GM13977 (cell line): ENCODE measurements at regions not wholly inside any gene's neighbourhood (a gene's known extent, or its start where the extent isn't known, plus 50 kb on each side); places are given as distances from the start of the nearest gene placed in this dataset.
A peak's percentile ranks its signal among the peaks of the same experiment; 100 is the strongest.

ENCODE experiments used
- DNase-seq: peaks from one replicate; pipeline ENCODE4 v3.0.0; 2012; ENCODE audit warnings: low spot score
- in situ Hi-C: fragments of 300-500 bp; cut with MboI; formaldehyde crosslinking; loops from one replicate; pipeline ENCODE4 v1.12.0; 2022; ENCODE audit warnings: low sequenced_read_pairs, low pct_unique_long_range_greater_than_20kb, mixed read lengths, inconsistent platforms; ENCODE audit not compliant: unreplicated experiment
- TF ChIP-seq, protein P1 (sequence below): IDR thresholded peaks from 2 replicates; pipeline ENCODE4 v1.5.1; 2012; ENCODE audit warnings: mild to moderate bottlenecking, control low read depth; ENCODE audit not compliant: insufficient read depth; ENCODE audit errors: extremely low read depth, missing control alignments

DNA sequence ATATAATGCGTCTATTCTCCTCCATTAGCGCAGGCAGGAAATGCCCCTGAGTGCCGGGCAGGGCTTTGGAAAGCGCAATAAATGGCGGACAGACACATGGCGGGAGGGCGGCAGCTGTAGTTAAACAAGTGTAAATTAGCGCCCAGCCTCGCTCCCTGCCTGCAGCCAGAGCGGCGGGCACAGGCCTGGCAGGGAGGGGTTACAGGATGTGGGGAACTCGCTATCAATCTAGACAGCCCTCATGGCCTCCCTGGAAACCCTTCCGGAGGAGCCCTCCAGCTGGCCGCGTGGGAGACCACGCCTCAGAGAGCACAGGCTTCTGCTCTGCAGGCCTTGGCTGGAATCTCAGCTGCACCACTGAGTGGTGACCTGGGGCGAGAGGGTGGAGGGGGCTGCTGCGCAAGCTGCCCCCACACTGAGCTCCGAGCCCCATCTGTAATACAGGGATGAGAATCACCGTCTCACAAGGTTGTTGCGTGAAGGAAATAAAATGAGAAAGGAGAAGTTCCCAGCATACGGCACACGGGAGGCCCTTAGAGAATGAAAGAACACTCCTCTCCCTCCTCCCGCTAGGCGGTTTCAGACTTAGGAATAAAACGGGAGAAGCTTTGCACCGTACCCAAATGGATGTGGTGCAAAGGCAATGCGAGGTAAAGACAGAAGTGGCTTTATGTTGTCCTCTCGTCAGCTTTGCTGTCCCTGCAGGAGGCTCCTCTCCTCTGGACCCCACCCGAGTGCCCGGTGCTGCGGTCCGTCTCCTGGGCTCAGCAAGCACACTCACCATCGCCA is 167.2 kb upstream of the POU3F1 start:
- DNase-seq, result no peak
- TF ChIP-seq, protein P1, sequence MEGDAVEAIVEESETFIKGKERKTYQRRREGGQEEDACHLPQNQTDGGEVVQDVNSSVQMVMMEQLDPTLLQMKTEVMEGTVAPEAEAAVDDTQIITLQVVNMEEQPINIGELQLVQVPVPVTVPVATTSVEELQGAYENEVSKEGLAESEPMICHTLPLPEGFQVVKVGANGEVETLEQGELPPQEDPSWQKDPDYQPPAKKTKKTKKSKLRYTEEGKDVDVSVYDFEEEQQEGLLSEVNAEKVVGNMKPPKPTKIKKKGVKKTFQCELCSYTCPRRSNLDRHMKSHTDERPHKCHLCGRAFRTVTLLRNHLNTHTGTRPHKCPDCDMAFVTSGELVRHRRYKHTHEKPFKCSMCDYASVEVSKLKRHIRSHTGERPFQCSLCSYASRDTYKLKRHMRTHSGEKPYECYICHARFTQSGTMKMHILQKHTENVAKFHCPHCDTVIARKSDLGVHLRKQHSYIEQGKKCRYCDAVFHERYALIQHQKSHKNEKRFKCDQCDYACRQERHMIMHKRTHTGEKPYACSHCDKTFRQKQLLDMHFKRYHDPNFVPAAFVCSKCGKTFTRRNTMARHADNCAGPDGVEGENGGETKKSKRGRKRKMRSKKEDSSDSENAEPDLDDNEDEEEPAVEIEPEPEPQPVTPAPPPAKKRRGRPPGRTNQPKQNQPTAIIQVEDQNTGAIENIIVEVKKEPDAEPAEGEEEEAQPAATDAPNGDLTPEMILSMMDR, result no peak
- in situ Hi-C loops, result no loop called here

GRCh38 chr1:38210895-38211177 is 164.2 kb upstream of the POU3F1 start:
- no peak for DNase-seq
- in situ Hi-C loops, result no loop called here
- TF ChIP-seq, protein P1, result no peak

- DNase-seq, result no peak
- in situ Hi-C loops, result no loop called here
- TF ChIP-seq, protein P1, result no peak
Measured at GRCh38 chr1:38210021-38210894, 163.7 kb upstream of the POU3F1 start.

- in situ Hi-C loops, result no loop called here
- DNase-seq, result peak; percentile 58
- TF ChIP-seq, protein P1, result peak; percentile 7
Measured at GRCh38 chr1:38208716-38209632, 162.4 kb upstream of the POU3F1 start.

DNA sequence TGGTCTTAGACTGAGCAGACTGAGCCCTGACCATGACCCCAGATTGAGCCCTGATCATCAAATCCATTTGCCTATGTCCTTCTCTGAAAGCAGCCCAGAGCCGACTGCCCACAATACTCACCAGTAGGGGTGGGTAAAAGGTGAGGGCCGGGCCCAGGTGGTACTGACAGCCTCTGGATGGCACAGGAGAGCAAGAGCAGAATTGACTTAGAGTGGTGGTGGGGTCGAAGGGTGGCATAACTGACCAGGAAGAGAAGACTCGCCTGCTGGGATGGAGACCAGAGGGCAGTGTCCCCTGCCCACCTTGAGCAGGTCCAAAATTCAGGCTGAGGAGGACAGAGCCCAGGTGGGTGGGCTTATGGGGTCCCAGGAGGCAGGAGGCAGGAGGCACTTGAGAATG is 161.3 kb upstream of the POU3F1 start:
- TF ChIP-seq, protein P1, result no peak
- in situ Hi-C loops, result no loop called here
- no peak for DNase-seq

DNA sequence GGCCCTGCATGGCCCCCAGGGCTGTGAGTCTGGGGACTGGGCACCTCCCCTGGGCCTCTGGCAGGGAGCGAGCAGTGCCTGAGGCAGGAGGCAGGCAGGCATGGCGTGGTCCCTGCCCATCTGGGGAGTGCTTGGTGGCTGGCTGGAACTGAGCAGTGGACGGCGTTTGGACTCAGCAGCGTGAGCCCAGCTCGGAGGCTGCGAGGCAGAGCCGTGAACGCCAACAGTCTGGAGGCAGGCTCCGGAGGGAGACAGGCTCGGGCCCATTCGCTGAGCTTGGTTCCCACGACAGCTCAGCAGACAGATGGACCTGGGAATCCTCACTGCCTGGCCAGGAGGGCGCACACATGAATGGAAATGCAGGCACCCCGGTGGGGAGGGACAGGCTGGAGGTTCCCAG is 160.7 kb upstream of the POU3F1 start:
- TF ChIP-seq, protein P1, result no peak
- DNase-seq, result no peak

More for the DNA sequence above, 160.7 kb upstream of the POU3F1 start:
- in situ Hi-C loops, result no loop called here
